NCI-H1092 treated with DMSO at 0.1 percent for 48 hours (cell line): ENCODE measurements at regions not wholly inside any gene's neighbourhood (a gene's known extent, or its start where the extent isn't known, plus 50 kb on each side); places are given as distances from the start of the nearest gene placed in this dataset.
"Not testable (repeated sequence)": the region's sequence is repeated elsewhere in the genome, so short reads cannot be mapped to it uniquely, and the experiment has no call there.

Experiments
- DNase-seq: peaks from one replicate; lab custom pipeline; 2025; lab: John Stamatoyannopoulos, UW

- no peak for DNase-seq
Measured at GRCh38 chr5:17978954-17979353, 344.7 kb downstream of the TAF11L14 start.

- not testable (repeated sequence) for DNase-seq
Measured at GRCh38 chr5:17982626-17983025, 348.4 kb downstream of the TAF11L14 start.

- DNase-seq, result peak; percentile 57
Measured at GRCh38 chr5:17989036-17989435, 354.8 kb downstream of the TAF11L14 start.

GRCh38 chr5:17989567-17990563 is 355.6 kb downstream of the TAF11L14 start:
- DNase-seq, result peak; percentile 90

- peak; percentile 85 for DNase-seq
Measured at GRCh38 chr5:17991775-17992174, 357.5 kb downstream of the TAF11L14 start.

- peak; percentile 68 for DNase-seq
Measured at GRCh38 chr5:17992291-17992690, 358.0 kb downstream of the TAF11L14 start.

GRCh38 chr5:17995997-17996396 is 361.7 kb downstream of the TAF11L14 start:
- DNase-seq, result no peak

GRCh38 chr5:17999858-18000257 is 365.6 kb downstream of the TAF11L14 start:
- no peak for DNase-seq

GRCh38 chr5:18000744-18001143 is 366.5 kb downstream of the TAF11L14 start:
- no peak for DNase-seq

- no peak for DNase-seq
Measured at GRCh38 chr5:18003312-18003711, 369.1 kb downstream of the TAF11L14 start.

- no peak for DNase-seq
Measured at GRCh38 chr5:18003784-18004183, 369.5 kb downstream of the TAF11L14 start.

- DNase-seq, result not testable (repeated sequence)
Measured at GRCh38 chr5:18006235-18006634, 372.0 kb downstream of the TAF11L14 start.

GRCh38 chr5:18008940-18009339 is 374.7 kb downstream of the TAF11L14 start:
- DNase-seq, result no peak

GRCh38 chr5:18010053-18010452 is 375.8 kb downstream of the TAF11L14 start:
- no peak for DNase-seq

GRCh38 chr5:18018472-18018871 is 384.2 kb downstream of the TAF11L14 start:
- DNase-seq, result no peak

- DNase-seq, result no peak
Measured at GRCh38 chr5:18023275-18023674, 389.0 kb downstream of the TAF11L14 start.

- peak; percentile 37 for DNase-seq
Measured at GRCh38 chr5:18023986-18024385, 389.7 kb downstream of the TAF11L14 start.

- DNase-seq, result no peak
Measured at GRCh38 chr5:18024542-18024941, 390.3 kb downstream of the TAF11L14 start.

- DNase-seq, result no peak
Measured at GRCh38 chr5:18027241-18027867, 393.1 kb downstream of the TAF11L14 start.

GRCh38 chr5:18028036-18028435 is 393.8 kb downstream of the TAF11L14 start:
- DNase-seq, result no peak

GRCh38 chr5:18032744-18033143 is 398.5 kb downstream of the TAF11L14 start:
- no peak for DNase-seq

- DNase-seq, result no peak
Measured at GRCh38 chr5:18036531-18036930, 402.3 kb downstream of the TAF11L14 start.

GRCh38 chr5:18037718-18038117 is 403.5 kb downstream of the TAF11L14 start:
- no peak for DNase-seq
